HG03571 (cell line): ENCODE measurements at regions not wholly inside any gene's neighbourhood (a gene's known extent, or its start where the extent isn't known, plus 50 kb on each side); places are given as distances from the start of the nearest gene placed in this dataset.
"Not testable (repeated sequence)": the region's sequence is repeated elsewhere in the genome, so short reads cannot be mapped to it uniquely, and the experiment has no call there.

Experiments used
- ATAC-seq: cut with Tn5 transposase; IDR thresholded peaks from one replicate; pipeline ENCODE4 v1.9.1; 2021; ENCODE audit not compliant: unreplicated experiment

DNA sequence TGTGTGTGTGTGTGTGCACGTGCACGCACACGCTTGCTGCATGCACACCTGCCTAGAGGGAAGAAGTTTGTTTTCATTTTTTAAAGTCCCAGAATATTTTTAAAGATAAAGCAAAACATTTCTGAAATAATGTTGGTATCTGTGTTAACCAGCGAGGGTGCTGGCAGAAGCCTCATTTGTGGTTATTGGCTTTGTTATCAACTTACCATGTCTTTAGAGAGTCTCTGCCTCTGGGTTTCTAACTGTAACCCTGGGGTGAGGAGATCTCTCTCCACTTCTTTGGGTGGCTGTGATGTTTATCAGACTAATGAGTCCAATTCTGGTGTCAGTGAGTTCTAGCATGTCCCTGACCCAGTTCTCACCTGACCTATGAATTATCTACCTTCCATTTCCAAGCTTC is 927.6 kb upstream of the FANCL start:
- ATAC-seq: no peak

DNA sequence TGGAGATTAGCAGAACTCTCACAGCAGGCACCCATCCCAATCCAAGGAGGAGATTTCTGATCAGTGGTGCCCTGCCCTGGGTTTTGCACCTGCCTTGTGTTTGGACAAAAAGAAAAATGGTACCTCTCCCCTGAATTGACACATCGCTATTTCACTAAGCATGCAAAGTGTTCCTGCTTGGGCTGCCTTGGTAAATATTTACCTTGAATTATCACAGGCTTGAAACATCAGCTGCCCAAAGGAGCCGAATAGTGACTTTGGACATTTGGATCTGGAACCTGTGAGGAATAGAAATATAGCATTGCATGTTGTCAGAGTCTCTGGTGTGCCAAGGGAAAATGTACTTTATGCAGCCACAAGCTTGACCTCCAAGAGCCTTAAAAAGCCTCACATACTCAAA is 926.4 kb upstream of the FANCL start:
- ATAC-seq: no peak

DNA sequence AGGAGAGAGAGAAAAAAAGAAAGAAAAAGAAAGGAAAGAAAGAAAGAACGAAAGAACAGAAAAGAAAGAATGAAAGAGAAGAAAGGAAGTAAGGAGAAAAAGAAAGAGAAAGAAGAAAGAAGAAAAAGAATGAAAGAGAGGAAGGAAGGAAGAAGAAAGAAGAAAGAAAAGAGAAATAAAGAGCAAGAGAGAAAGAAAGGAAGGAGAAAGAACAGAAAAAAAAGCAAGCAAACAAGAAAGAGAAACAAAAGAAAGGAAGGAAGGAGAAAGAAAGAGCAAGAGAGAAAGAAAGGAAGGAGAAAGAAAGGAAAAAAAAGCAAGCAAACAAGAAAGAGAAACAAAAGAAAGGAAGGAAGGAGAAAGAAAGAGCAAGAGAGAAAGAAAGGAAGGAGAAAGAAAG is 916.8 kb upstream of the FANCL start:
- ATAC-seq: not testable (repeated sequence)

- ATAC-seq: no peak
These were observed 910.7 kb upstream of the FANCL start for GRCh38 chr2:59151805-59152204.

GRCh38 chr2:59150217-59150849 is 909.2 kb upstream of the FANCL start:
- no peak for ATAC-seq

- ATAC-seq: no peak
These were observed 908.1 kb upstream of the FANCL start for GRCh38 chr2:59149271-59149670.

GRCh38 chr2:59112258-59112657 is 871.1 kb upstream of the FANCL start:
- no peak for ATAC-seq

GRCh38 chr2:59096973-59097372 is 855.8 kb upstream of the FANCL start:
- no peak for ATAC-seq

DNA sequence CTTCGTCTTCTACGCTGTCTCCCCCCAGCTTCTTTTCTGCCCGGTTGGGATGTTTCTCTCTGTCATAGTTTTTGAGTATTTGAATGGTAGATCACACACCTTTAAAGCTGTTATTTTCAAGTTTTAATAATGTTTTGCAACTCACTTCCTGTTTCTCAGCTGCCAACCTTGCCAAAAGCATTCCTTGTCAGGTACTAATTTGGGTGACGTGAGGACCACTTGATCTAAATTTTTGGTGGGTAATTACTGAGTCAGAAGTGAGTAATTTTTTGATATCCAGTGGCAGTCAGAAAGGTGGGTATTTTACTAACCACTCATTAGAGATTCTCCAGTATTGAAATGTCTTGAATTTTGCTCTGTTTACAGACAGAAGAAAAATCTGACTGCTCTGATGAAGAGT is 852.4 kb upstream of the FANCL start:
- ATAC-seq: no peak

DNA sequence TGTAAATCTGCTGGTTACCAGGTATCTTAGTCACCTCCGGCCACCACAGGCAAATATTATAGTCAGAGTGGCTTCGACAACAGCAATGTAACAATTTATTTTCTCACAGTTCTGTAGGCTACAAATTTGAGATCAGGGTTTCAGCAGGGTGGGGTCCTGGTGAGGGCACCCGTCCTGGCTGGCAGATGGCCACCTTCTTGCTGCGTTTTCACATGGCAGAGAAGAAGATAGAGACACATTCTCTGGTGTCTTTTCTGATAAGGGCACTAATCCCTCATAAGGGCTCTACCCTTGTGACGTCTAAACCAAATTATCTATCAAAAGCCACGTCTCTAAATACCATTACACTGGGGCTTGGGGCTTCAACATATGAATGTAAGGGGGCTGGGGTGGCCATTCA is 843.2 kb upstream of the FANCL start:
- no peak for ATAC-seq

DNA sequence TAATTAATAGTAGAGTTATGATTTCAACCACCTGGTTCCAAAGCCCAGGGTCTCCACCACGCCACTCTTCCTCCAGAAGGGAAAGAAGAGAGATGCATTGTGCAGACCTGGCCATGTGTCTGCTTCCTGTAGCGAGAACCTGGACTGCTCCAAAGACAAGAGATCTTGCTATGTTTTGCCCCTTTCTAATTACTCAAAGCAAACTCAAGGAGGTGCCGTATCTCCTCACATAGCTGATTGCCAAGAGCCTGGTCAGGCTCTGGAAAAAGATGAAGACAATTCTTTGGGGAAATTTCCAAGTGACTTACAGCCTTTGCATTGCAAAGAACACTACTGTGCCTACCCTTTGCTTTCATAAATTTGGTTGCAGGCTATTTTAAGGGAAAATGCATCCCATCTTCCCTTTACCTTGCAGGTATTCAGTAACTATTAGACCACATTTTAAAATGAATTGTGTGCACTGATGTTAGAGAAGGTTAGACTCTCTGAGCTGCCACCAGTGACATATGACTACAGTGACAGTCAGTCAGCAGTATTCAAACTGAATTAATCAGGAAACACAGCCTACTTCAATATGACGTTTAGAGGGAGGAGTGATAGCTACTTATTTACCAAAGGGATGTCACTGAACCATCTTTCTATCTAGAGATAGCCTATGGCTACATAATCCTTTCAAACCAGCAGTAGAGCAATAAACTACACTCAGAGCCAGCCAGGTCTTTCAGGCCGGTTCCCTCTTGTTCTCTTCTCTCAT is 842.1 kb upstream of the FANCL start:
- ATAC-seq: no peak

GRCh38 chr2:59082657-59083056 is 841.5 kb upstream of the FANCL start:
- no peak for ATAC-seq

- ATAC-seq: no peak
These were observed 839.5 kb upstream of the FANCL start for GRCh38 chr2:59080451-59081181.

DNA sequence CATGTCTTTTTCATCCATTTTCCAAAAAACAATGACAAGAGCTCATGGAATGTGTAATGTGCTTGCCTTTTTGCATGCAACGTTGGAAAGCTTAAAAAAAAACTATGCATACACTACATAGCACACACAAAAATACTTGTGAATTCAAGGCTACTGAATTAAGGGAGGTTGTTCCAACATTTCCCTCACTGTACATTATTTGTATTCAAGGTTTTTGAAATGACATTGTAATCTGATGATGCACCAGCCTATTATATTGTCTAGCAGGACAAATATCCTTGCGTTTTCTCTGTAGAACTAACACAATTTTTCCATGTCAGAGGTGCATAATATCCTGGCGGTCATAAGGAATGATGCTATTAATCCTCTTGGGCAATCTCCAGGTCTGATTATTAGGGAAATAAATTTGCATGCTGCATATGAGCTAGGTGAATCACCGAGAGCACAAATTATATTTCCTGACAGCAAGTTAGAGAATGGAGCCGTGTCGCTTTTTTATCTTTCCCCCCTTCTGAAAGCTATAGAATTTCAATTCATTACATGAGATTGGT is 836.9 kb upstream of the FANCL start:
- ATAC-seq: no peak

GRCh38 chr2:59077026-59077725 is 836.1 kb upstream of the FANCL start:
- ATAC-seq: no peak

GRCh38 chr2:59076079-59076619 is 835.0 kb upstream of the FANCL start:
- ATAC-seq: no peak

GRCh38 chr2:59074071-59074470 is 832.9 kb upstream of the FANCL start:
- no peak for ATAC-seq

GRCh38 chr2:59073286-59073685 is 832.2 kb upstream of the FANCL start:
- ATAC-seq: no peak

DNA sequence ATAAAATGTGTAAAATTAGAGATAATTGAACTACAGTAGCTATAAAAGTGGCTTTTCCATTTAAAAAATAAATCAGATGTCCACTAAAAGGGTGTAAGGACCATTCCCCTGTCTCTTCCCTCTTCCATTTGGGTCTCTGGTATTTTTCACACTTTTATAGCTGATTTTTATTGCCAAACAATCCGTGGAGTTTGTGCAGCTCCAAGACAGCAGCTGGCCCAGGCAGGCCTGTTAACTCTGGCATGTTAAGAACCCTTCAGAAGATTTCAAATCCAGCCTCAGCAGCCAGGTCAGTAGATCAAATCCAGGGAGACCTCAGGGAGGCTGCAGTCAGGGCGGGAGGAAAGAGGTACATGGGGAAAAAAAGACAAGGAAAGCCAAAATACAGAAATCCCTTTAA is 827.1 kb upstream of the FANCL start:
- ATAC-seq: no peak

GRCh38 chr2:59066787-59067399 is 825.8 kb upstream of the FANCL start:
- no peak for ATAC-seq
